Amniotic stem cell (primary cell): ENCODE measurements at regions not wholly inside any gene's neighbourhood (a gene's known extent, or its start where the extent isn't known, plus 50 kb on each side); places are given as distances from the start of the nearest gene placed in this dataset.

Experiments
- DNase-seq: peaks from one replicate; lab custom pipeline; 2025; lab: John Stamatoyannopoulos, UW

GRCh38 chr5:39800042-39800601, 375.3 kb upstream of the DAB2 start:
- DNase-seq, result no peak

DNA sequence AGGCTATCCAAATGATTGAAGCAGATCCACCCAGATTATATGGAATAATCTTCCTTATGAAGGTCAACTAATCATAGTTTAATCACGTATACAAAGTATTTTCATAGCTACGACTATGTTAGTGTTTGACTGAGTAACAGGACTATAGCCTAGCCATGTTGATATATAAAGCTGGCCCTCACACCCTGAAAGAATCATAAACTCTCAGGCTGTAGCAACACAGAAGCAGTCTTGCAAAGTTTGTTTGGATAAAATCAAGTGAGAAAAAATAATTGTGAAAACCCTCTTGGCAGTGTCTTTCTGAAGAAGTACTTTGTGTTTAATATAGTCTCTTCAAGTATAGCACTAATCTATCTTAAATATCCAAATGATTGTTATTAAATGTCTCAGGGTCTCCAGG, 374.5 kb upstream of the DAB2 start:
- DNase-seq, result no peak

DNA sequence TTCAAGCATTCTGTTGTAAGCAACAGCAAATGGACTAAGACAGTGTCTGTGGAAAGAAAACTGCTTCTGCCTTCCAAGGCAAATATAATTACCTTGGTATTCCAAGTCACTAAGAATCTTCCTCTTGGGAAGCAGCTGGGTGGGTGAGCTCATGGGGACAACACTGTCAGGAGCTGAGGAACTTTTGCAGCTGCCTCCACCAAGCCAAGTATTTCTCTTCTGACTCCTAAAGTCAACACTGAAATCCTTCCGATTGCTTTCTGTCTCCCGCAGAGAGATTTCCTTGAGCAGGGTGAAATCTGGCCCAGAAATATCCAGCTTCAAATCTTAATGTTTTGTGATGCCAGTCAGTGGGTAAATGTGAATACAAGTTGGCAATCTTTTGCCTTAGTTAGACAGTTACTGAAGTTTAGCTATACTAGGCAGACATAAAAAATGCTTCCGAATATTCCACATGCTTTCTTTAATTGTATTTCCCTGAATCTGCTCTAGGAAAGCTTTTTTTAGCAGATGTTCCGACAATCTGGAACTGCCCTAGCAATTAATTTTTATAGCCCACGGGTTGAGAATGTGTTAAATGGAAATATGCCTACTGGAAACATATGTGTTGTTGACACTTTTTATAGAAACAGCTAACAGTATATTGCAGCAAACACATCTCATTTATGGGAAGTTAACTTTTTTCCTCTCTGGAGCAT, 369.9 kb upstream of the DAB2 start:
- DNase-seq, result no peak

DNA sequence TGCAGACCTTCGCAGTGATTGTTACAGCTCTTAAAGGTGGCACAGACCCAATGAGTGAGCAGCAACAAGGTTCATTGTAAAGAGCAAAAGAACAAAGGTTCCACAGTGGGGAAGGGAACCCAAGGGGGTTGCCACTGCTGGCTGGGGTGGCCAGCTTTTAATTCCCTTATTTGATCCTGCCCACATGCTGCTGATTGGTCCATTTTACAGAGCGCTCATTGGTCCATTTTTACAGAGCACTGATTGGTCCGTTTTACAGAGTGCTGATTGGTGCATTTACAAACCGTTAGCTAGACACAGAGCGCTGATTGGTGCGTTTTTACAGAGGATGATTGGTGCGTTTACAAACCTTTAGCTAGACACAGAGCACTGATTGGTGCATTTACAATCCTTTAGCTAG, 360.6 kb upstream of the DAB2 start:
- DNase-seq, result no peak

DNA sequence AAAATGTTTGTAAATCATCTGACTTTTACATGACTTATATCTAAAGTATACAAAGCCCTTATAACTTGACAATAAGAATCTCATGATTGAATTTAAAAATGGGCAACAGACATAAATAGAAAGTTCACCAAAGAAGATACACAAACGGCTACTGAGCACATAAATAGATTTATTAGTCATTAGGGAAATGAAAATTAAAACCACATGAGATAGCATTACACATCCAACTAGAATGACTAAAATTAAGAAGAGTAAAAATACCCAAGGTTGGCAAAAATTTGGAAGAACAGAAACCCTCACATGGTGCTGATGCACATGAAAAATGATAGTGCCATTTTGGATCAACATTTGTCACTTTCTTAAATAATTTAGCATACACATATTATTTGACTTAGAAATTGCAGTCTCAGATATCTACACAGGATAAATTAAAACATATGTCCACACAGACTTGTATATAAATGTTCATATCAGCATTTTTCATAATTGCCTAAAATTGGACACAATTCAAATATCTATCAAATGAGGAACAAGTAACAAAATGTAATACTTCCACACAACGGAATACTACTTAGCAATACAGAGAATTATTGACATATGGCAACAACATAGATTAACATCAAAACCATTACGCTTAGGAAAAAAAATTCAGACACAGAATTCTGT, 359.1 kb upstream of the DAB2 start:
- DNase-seq, result no peak

- no peak for DNase-seq
These were observed 355.6 kb upstream of the DAB2 start for GRCh38 chr5:39780347-39780746.

DNA sequence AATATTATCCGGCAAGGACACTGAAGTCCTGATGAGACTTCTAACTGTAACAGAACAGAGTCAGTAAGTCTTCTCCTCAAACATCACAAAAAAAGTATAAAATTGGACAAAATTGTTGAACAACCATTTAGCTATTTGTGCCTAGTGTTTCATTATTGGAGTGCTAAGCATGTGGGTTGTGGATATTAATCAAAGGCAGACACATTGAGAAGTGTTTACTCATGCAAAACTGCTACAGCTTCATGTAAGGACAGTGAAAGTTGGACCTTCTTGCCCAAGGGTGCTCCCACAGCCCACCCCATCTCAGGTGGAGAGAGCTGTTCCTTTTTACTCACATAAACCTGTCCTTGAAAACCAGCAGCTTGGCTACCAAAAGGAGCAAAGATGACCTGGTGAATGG, 355.1 kb upstream of the DAB2 start:
- no peak for DNase-seq

DNA sequence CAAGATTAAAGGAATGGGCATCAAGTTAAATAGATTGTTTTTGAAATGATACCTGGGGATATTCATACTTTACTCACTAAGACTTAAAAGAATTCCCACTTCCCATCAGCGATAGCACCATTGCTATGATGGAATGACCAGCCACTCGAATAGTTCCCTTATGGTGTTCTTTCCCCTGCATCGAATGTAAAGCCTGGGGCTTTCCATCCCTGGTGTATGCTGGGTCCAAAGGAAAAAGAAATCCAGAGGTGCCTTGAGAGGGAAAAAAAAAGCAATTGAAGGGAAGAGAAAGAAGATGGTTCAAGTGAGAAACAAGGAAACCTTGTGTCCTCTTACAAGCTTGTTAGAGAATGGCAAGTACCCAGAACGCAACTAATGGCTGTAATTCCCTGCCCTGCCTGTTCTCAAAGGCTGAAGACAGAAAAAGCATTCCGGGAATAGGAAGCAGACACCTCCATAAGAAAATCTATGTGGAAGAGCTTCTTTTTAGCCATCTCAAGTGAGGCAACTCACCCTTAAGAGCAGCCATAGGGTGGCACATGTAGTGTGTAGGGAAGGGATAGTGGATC, 351.1 kb upstream of the DAB2 start:
- DNase-seq, result no peak

DNA sequence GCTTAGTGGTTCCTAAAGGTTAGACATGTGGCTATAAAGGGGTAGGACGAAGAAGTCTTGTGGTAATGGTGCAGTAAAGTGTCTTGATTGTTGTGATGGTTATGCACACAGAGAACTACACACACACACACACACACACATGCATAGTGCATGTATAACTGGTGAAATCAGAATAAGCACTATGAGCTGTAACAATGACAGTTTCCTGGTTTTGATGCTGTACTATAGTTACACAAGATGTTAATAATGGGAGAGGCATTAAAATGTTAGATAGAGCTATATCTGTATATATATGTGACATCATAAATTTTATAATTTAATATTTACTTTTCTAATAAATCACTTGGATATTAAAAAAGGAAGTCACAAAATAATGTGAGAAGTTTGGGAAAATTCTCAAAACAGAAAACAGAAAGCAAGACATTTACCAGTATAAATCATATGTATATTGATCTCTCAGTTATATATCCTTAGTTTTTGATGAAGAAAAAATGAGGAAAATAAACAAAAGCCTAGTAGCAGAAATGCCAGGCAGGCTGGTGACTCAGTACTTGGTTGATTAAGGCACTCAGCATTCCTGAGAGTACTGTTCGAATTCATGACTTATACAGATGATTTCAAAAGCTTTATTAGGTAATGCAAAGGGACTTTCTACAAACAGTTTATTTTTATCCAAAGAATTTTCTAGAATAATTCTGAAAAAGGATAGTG, 350.5 kb upstream of the DAB2 start:
- peak; percentile 37 for DNase-seq

GRCh38 chr5:39774605-39775004, 349.8 kb upstream of the DAB2 start:
- no peak for DNase-seq

DNA sequence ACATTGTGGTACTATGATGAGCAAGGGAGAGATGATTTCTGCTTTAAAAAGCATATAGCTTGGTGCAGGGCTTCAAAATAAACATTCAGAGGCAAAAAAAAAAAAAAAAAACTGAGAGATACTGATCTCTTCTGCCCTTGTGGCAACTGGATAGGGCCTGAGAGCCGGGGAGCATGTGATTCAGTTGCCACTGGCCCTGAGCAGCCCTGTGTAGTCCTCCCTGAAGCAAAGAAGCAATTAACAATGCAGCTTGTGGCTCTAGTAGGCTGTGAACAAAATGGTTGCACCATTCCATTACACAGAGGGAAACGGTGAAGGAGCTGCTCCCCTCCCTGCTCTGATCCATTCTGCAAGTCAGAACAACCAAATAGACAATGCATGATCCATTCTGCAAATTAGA, 347.5 kb upstream of the DAB2 start:
- no peak for DNase-seq

GRCh38 chr5:39767916-39768315, 343.1 kb upstream of the DAB2 start:
- DNase-seq, result no peak

DNA sequence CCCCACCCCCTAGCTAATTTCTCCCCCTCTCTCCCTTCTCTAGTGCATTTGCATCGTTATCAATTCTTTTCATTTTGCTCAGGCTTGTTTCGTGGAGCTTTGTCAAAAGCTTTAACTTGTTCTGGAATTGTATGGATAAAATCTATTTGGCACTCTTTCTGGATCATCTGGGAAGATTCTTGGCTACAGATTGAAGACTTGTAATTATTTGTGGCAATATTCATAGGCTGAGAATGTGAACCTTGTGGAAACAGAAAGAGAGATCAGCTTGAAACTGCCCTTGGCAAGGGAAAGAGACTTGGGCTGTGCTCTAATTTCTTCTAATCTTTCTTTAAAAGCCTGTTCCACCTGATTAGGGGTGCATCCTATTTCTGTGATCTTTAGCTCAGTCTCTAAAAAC, 340.6 kb upstream of the DAB2 start:
- no peak for DNase-seq

DNA sequence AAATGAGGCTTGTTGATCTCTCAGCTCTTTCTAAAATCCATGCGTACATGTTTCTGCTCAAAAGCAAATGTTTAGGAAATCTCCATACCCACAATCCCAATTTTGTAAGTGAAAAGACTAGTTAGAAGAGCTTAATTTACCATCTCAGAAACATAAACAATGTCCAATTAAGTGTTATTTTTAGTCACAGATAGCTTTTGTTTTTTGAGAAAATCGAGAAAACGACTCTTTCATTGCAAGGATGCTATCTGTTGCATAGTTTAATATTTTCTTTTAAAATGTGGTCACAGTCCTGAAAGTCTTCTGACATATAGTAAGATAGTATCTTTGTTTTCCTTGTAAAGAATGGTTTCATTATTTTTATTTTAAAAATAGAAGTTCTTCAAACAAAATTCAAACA, 338.0 kb upstream of the DAB2 start:
- DNase-seq, result no peak

DNA sequence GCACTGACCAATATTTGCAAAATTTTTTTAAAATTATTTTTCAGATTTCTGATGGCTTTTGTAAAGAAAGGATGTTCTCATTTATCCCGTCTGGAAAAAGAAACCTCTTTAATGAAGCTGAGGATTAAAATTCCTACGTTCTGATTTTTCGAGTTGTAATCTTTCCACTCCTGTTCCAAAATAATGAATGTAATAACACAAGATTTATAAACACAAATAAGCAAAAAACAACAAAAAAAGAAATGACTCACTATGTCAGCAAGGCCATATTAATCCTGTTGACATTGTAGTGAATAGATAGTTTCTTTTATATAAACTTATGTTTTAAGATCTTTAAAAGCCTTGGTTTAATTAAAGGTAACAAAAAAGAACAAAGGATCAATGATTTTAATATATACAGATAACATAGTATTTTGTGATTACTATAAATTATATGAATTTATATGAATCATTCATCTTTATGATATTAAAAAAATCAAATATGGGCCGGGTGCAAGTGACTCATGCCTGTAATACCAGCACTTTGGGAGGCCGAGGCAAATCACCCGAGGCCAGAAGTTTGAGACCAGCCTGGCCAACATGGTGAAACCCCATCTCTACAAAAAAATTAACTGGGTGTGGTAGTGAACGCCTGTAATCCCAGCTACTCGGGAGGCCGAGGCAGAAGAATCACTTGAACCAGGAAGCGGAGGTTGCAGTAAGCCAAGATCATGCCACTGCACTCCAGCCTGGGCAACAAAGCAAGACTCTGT, 336.6 kb upstream of the DAB2 start:
- no peak for DNase-seq

DNA sequence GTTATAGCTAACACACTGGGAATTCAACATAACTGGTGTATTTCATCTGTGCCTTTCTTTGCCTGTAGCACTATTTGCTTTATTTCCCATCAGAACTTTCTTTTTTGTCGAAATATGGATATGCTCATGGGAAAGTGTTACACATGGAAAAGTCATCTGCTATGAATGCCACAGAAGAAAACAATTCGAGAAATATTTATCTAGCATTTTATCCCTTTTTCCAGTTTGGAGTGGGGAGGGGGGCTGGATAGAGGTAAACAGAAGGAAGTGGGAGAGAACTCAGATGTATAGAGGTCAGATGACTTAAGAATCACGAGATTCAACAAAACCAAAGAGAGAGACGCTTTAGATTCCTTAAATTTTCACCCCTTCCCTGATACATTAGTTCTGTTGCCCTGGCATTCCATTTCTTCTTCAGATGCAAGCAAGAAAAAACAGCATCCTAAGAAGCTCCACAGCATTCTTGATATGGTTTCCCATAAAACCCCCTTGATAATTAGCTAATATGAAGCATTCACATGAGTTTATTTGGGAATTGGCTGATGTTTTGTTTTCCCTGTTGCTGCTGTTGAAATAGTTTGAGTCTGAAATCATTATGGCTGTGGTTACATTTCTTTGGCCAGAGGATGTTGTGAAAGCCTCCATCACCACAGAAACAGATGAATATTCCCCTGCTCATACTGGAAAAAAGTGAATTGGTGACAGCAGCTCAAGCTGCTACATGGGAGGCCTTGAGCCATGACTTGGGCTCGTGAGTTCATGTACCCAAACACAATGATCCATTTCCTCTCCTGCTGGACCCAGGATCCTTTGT, 335.8 kb upstream of the DAB2 start:
- peak; percentile 60 for DNase-seq

DNA sequence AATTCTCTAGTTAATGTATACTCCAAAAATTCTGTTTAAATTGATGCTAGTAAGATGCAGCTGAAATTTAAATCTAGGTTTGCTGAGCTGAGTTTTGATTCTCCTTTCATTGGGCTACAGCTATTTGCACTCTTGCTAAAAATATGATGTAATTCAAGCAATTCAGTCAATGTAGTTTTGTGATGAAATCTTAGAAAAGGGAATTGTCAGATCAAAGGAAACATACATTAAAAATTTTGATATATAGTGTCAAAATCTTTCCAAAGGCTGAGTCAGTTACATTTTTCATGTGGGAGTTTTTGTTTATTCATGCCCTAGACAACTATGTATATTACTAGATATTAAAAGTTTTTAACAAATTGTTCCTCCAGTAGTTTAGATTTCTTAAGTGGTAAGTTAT, 334.9 kb upstream of the DAB2 start:
- DNase-seq, result no peak

- no peak for DNase-seq
These were observed 333.6 kb upstream of the DAB2 start for GRCh38 chr5:39758426-39758825.

DNA sequence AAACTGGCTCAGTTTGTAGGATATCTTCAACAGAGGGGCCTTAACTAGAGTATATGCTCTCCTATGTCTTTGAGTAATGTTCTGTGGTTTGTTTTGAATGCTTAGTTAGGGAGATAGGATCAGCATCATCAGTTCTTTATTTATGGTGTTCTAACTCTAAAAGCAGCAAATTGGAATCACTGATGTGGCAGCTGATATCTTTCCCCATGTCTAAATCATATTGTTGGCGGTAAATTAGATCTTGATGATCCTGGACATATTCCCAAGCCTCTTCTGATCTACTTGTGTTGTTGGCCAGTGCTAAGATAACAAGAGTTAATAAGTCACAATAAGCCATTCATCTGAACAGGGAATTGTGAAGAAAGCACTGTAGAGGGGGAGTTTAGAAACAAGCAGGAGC, 332.4 kb upstream of the DAB2 start:
- no peak for DNase-seq

GRCh38 chr5:39755986-39756385, 331.2 kb upstream of the DAB2 start:
- peak; percentile 76 for DNase-seq

GRCh38 chr5:39755452-39755851, 330.7 kb upstream of the DAB2 start:
- no peak for DNase-seq
